ACHN (cell line): ENCODE measurements at regions not wholly inside any gene's neighbourhood (a gene's known extent, or its start where the extent isn't known, plus 50 kb on each side); places are given as distances from the start of the nearest gene placed in this dataset.

Source experiments
- DNase-seq: peaks from one replicate; pipeline ENCODE4 v3.0.0-alpha.2; 2015
- in situ Hi-C: cut with HindIII; loops from 2 replicates; pipeline ENCODE4 v1.10.0; 2017; ENCODE audit warnings: low sequenced_read_pairs, low pct_ligation_motif_present, low pct_unique_long_range_greater_than_20kb

DNA sequence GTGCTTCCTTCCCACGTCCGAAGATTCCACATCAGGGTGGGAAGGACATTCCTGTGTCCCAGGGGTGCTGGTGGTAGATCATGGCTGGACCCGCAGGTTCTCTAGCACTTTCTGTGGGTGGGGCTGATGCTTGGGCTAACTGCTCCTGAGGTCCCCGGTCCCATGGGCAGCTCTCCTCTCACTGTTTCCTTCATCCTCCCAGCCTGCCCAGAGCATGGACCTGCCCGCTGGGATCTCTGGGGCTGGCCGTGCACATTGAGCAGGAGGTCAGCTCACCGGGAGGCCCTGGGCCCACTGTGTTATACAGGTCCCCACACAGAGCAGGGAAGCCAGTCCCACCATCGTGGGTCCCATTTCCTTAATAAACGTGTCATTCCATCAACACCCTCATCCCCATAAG is 502.3 kb downstream of the TCERG1L start:
- in situ Hi-C loops: no loop called here
- DNase-seq: no peak

DNA sequence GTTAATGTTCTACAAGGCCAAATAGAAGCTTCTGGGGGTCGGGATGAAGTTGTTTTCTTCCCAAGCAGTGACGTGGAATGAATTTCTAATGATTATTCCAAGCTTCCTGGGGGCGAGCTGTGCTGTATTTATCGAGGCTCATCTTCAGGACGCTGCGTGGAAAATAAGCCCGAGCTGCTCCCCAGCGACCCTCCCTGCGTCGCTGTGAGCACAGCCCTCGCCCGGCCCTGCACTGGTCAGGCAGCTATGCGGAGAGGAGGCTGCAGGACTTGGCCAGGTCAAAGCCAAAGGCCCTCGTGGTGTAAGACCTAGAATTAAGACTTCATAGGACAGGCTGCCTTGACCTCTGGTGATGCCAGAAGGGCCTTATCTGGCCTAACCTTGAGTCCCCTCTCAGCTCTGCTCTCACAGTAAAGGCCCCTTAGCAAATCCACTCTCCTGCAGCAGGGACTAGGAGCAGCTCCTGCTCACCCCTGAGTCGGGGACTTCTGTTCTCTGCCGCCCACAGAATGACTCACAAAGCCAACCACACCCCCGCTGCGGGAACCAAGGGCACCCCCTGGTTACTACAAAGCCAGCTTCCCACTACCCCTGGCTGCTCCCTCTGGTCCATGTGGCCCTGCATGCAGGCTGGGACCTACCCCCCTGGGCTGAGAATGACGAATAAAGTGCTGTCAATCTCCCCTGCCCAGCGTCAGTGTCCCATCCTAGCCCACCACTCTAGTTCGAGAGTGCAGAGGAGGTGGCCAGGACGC is 501.6 kb downstream of the TCERG1L start:
- DNase-seq: no peak
- in situ Hi-C loops: no loop called here

DNA sequence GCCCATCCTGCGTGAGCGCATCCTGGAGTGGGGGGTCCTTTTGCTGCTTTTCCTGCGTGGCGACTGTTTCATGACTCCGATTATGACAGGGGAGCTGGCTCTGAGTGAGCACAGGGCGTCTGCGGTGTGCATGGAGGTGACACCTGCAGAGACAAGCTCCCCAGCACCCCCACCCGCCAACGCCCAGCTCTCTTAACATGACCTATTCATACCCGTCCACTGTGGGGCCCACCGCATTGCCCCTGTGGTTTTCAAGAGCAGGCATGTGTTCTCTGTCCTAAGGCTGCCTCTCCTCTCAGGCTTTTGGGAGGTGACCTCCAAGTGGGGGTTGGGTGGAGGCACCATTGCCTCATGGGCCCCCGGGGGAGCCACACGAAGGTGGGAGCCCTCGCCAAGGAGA is 500.7 kb downstream of the TCERG1L start:
- DNase-seq: no peak
- in situ Hi-C loops: no loop called here

DNA sequence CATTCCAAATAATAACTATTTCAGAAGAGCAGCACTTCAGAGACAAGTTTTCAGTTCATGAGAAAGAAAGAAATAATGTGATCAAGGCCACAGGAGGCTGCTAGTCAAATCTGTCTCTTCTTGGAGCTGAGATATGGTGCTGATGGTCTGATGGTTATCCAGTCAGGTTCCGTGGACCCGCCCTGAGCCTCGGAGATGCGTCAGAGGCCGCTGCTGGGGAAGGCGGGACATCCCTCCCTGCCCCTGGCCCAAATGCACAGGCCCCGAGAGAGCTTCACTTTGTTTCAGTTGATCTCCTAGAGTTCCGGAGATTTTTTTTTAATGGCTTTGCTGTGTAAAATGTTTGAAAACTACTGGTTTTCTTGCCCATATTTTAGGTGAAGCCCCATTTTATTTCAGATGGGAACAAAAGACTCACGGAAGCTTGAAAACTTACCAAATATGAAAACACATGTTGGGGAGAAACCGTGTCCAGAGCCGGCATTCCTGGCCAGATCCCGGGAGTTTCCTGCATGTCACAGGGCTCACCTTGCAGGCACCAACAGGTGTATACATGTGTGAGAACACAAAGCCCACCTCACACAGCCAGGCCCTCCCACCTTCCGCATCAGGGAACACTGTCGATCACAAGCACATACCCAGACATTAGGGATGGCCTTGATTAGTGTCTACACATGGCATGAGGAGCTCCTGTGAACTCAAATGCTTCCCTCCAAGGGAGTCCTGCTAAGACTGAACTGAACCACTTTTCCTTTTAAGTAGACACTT is 499.0 kb downstream of the TCERG1L start:
- no peak for DNase-seq
- in situ Hi-C loops: no loop called here

DNA sequence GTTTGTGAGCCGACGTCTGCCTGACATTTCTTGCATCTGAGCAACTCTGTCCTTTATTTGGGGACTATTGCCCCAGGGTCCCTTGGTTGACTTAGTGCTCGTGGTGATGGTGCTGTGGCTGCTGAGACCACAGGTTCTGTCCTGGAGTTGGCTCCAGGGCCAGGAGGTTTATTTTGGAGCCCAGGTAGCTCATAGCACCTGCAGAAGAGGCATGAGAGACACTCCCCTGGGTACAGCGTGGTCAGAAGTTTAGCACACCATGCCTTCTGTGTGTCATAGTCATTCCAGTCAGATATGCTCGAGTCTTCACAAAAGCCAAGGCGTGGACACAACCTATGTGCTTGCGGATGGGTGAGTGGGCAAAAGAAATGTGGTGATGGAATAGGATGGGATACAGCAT is 496.9 kb downstream of the TCERG1L start:
- no peak for DNase-seq
- in situ Hi-C loops: no loop called here

DNA sequence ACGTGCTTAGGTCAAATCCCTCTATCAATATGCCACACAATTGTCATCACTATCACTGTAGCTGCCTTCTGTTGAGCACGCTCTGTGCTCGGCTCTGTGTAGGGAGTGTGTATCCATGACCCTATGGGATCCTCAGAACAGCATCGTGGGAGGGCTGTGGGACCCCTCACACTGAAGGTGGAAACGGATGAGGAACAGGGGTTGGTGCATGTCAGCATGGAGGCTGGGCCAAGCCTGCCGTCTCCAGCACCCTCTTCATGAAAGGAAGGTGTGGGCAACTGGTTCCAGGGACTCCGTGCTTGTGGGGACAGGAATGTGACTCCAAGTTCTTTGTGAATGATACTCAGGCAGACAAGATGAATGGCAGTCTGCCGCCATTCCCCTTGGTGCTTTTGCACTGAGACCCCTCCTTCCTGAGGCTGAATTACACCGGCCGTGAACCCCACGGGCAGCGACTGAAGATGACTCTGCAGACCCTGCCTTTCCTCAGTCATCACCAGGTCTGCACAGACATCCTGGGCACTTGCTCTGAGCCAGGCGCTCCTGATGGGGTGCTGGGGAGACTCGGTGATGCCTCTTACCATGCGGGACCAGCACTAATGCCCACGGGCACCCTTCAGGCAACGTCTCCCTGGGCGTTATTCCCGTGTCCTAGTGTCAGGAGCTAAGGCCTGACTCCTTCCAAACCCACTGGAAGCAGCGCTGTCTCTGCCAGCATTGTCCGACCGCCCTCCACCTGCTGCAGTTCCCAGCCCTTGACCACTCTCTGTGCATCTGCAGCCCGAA is 495.2 kb downstream of the TCERG1L start:
- no peak for DNase-seq
- in situ Hi-C loops: no loop called here

DNA sequence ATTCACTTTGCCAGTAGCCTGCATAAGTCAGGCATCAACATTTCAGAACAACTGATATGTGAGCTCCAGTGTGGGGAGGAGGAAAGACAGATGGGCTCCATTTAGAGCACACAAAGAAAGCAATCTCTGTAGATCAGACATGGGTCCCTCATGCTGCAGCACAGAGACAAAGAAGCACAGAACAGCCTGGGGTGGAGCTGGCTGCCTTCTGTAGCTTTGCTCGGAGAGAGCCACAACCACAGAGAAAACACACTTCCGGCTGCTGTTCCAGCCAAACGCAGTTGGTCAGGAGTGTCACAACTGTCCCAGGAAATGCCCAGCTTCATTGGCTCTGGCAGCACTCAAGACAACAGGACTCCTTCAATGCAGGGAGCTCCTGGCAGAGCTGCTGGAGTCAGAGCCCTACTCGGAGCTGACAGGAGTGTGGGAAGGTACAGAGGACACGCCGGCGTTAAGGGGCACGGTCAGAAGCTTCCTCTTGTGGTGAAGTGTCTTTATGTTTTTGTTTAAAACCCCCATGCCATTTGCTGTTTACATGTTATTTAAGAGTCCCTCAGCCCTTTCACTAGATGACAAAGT is 494.4 kb downstream of the TCERG1L start:
- in situ Hi-C loops: no loop called here
- no peak for DNase-seq

DNA sequence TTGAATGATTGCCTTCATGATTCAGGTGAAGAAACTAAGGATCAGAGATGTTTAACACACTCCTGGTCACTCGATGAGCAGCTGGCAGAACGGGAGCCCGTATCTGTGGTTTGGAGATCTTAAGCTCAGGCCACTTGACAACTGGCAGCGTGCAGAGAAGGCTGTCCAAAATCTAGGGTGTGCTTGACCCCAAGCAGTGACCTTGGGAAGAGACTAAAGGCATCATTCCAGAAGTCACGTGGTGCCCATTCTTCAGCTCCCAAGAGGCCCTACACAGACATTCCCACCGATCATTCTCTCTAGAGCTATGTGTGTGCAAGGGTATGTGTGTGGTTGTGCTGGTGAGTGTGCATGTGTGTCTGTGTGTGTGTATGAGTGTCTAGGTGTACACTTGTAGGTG is 493.8 kb downstream of the TCERG1L start:
- in situ Hi-C loops: no loop called here
- DNase-seq: no peak

DNA sequence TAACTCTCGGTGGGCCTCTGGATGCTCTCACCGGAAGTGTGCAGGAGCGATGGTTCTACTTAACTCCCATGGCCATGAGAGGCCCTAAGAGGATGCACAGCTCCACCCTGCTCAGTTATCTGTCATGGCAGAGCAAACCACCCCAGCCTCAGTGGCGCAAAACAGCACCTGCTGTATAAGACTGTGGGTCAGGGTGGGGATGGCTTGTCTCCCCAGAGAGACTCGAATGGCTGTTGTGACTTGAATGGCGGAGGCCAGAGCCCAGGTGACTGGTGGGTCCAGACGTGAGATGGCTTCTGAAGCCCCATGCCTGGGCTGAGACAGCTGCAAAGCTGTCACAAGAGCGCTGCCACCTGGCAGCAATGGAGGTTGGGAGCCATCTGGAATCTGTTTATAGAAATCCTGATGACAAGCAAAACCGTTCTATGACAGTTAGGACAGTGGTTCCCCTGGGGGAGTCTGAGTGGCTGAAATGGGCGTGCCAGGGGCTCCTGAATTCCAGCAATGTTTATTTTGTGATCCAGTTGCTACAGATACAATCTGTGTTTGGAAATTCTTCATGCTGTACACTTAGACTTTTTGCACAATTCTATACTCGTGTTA is 490.5 kb downstream of the TCERG1L start:
- no peak for DNase-seq
- in situ Hi-C loops: no loop called here

DNA sequence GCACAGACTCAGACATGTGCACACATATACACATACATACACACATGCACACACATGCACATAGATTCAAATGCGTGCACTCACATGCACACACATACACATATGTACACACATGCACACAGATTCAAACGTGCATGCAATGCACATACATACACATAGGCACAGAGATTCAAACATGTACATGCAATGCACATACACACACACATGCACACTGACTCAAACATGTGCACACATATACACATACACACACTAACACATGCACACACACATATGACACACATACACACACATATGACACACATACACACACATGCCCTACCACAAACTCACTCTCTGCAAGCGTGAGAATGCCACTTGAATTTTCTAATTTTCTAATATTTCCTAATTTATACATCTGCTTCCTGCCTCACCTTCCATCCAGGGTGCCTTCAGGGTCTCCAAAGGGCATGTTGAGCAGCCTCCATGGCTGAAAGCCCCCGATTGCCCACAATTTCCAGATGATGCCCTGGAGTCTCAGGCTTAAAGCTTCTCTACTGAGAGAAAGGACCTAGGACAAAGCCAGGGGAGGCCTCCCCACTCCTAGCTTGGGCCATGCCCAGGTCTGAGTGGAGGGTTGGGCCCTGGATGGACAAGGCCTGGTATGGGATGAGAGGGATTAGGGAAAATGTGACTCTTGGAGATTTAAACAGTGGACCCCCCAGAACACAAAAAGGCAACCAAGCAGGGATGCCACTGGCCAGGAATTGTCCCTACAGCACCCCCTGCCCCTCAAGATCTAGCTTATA is 487.1 kb downstream of the TCERG1L start:
- in situ Hi-C loops: no loop called here
- DNase-seq: no peak

DNA sequence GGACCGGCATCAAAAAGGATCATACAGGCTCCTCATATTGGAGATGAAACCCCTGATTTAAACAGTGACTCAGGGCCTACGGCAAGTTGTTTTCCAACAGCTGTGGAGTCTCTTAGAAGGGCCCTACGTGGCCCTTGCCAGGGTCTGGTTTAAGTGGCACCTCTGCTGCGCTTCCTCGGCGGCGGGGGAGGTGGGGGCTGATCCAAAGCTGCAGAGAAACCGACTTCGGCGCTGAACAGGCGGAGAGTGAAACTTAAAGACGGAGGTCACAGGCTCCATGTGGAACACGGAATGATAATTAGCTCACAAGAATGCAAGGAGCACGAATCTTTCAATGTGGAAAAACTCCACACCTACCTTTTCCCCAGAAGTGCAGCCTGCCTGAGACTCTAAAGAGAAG is 477.9 kb downstream of the TCERG1L start:
- in situ Hi-C loops: no loop called here
- DNase-seq: no peak

DNA sequence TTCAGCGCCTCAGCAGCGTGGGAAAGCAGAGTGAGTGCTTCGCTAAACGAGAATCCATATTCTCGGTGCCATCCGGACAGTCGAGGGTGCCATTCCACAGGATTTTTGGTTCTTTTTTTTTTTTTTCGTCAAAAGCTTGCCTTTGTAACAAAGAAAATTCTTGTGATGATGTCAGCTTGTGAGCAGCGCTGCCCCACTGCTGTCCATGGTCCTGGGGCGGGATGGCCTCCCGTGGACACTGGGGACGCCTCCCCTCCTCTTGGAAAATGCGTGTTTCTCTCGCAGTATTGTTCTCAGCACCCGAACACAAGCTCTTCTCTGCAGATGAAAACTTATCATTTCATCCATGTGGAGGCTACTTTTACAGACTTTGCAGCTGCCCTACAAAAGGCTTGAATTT is 477.4 kb downstream of the TCERG1L start:
- no peak for DNase-seq
- in situ Hi-C loops: no loop called here

DNA sequence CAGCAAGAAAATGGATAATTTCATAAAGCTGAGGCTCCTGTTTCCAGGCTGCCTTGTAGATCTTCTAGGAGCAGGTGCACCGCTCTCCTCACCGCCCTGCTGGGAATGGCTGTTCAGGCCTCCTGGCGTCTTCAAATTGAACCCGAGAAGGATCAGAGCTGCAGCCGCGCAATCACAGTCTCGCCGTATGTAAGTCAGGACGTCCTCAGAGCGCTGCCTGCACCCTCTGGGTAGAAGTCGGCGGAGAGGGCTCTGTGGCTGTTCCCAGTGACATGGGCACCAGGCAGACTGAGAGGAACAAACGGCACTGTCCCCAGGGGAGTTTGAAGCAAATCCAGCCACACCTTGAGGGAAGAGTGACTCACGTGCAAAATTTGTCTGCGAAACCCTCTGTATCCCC is 476.9 kb downstream of the TCERG1L start:
- in situ Hi-C loops: no loop called here
- DNase-seq: no peak

DNA sequence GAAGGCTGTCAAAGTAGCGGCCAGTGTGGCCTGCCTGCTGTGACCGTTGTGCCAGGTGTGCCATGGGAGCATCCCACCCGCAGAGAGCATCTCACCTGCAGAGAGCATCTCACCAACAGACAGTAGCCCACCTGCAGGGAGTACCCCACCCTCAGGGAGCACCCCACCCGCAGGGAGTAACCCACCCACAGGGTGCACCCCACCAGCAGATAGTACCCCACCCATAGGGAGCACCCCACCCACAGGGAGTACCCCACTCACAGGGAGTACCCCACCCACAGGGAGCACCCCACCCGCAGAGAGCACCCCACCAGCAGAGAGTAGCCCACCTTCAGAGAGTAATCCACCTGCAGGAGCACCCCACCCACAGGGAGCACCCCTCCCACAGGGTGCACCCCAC is 476.5 kb downstream of the TCERG1L start:
- in situ Hi-C loops: no loop called here
- no peak for DNase-seq

DNA sequence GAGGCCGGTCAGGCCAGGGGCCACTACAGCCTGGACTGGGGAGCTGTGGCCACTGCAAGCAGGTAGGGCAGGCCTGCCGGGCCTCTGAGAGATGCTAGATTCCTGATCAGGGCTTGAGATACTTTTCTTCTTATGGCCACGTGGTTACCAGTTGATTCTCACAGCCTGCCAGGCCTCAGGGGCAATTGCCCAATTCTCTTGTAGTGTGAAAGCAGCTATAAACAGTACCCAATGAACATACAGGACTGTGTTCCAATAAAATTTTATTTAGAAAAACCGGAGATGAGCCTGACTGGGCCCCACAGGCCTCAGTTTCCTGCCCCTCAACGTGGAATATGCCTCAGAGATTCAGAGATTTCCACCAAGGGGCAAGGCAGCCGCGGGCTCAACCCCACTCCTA is 475.2 kb downstream of the TCERG1L start:
- no peak for DNase-seq
- in situ Hi-C loops: no loop called here

DNA sequence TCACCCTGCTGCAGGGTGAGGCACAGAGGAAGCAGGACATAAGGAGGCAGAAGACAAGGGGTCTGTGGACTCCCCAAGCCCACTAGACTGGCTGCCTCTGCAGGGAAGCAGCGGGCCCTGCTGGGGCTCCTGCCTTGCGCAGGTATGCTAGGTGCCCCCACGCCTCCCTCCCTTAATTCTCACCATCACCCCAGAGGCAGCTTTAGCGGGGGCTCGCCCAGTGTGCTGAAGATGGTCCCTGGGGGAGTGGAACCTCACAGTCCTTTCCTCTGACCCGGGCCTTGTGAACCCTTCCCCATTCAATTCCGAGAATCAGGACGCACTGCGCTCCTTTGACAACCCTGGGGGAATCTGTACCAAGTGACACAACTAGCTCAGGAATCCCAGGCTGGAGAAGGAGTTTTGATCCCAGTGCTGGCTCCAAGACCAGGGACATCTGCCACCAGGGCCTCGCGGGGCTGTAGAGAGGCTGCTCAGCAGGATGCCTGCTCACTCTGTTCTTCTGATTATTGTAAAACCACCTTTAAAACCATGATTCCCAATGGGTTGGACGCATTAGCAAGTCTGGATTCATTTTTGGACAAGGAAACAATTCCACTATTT is 468.4 kb downstream of the TCERG1L start:
- DNase-seq: no peak
- in situ Hi-C loops: no loop called here

DNA sequence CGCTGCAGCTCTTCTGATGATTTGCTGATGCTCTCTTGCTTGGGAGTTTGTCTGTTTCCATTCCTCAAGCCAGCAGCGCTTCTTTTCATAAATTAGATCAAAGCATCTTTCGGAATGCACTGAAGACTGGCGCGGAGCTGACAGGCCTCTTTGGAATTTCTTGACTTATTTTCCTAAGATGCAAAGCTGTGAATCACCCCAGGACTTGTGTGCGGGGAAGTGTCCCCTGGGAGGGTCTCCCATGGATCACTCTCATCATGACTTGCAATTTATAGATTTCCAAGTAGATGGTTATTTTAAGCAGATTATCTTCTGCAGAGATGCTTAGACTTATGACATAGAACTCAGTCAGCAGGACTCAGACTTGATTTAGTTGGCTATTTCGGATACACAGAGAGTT is 467.2 kb downstream of the TCERG1L start:
- DNase-seq: no peak
- in situ Hi-C loops: no loop called here

DNA sequence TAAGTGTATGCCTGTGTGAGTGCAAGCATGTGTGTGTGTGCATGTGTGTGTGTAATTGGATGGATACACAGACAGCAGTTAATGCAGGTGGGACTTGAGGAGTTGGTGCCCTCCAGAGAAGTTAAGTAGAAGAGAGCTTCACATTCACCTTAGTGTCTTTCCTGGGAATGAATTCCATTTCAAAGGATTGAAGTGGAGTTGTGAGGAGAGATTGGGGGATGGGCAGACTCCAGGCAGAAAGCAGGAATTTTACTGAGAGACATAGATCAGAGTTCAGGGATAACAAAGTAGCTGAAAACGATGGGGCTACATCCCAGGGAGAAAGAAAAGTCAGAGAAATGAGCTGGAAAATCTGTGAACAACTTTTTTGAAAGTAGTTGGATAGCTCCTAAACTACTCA is 464.4 kb downstream of the TCERG1L start:
- in situ Hi-C loops: no loop called here
- no peak for DNase-seq
